ENCODE measurements at regions not wholly inside any gene's neighbourhood (a gene's known extent, or its start where the extent isn't known, plus 50 kb on each side); places are given as distances from the start of the nearest gene placed in this dataset.

GRCh38 chr3:153257673-153258351 lies 95.8 kb downstream of the RAP2B start:
- no peak overlapping the region for H3K4me3 ChIP-seq (ENCODE audit: control insufficient read depth in 2 of 3, extremely low read depth in 1 of 3, insufficient read depth in 2 of 3, low read depth in 1 of 3, low read length in 3 of 3)
- peak overlapping the region; percentile 30 for H2AFZ ChIP-seq (ENCODE audit: control insufficient read depth, low read length)
- no peaks in the 10 kb centered on the region for H3K79me2 ChIP-seq (ENCODE audit: control insufficient read depth, insufficient read depth, low read length)
- H3K27ac ChIP-seq (ENCODE audit: control insufficient read depth, insufficient read depth, low read length): no peak overlapping the region
- no peak for DNase-seq (ENCODE audit: low read depth, low spot score)
- no peak overlapping the region for H3K4me2 ChIP-seq (ENCODE audit: control insufficient read depth, extremely low read depth, insufficient read depth, low read depth, low read length)
- FAIRE-seq: peak; percentile 78
- H3K27me3 ChIP-seq (ENCODE audit: control insufficient read depth, extremely low read depth, insufficient read depth, low read length): no peaks in the 10 kb centered on the region
- no peaks in the 10 kb centered on the region for H3K9me3 ChIP-seq (ENCODE audit: control insufficient read depth, low read depth, low read length)
- TF ChIP-seq, protein P1, sequence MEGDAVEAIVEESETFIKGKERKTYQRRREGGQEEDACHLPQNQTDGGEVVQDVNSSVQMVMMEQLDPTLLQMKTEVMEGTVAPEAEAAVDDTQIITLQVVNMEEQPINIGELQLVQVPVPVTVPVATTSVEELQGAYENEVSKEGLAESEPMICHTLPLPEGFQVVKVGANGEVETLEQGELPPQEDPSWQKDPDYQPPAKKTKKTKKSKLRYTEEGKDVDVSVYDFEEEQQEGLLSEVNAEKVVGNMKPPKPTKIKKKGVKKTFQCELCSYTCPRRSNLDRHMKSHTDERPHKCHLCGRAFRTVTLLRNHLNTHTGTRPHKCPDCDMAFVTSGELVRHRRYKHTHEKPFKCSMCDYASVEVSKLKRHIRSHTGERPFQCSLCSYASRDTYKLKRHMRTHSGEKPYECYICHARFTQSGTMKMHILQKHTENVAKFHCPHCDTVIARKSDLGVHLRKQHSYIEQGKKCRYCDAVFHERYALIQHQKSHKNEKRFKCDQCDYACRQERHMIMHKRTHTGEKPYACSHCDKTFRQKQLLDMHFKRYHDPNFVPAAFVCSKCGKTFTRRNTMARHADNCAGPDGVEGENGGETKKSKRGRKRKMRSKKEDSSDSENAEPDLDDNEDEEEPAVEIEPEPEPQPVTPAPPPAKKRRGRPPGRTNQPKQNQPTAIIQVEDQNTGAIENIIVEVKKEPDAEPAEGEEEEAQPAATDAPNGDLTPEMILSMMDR (optimal IDR thresholded peaks at IDR 0.05 in 1 of 3, IDR thresholded peaks at IDR 0.05 in 1 of 3, conservative IDR thresholded peaks at IDR 0.05 in 1 of 3; ENCODE audit: extremely low read depth in 1 of 3, insufficient read depth in 2 of 3, low read length in 3 of 3): no peak
- no peak for TF ChIP-seq EZH2 (IDR thresholded peaks at IDR 0.05; ENCODE audit: low read length)
- no peaks in the 10 kb centered on the region for H3K36me3 ChIP-seq (ENCODE audit: control insufficient read depth in 2 of 2, extremely low read depth in 1 of 2, insufficient read depth in 2 of 2, low read length in 2 of 2)
- dilution Hi-C loops (cut with MboI; ENCODE audit: extremely low pct_ligation_motif_present, low sequenced_read_pairs): no loop called here
- no peaks in the 10 kb centered on the region for H3K9me1 ChIP-seq (ENCODE audit: control insufficient read depth, extremely low read depth, insufficient read depth, low read length)
- no peaks in the 10 kb centered on the region for H4K20me1 ChIP-seq (ENCODE audit: control insufficient read depth, extremely low read depth, insufficient read depth, low read length)
- peaks cover 25% of the 10 kb centered on the region for H3K4me1 ChIP-seq (ENCODE audit: control insufficient read depth, extremely low read depth, insufficient read depth, low read length)
- H3K9ac ChIP-seq (ENCODE audit: control insufficient read depth, extremely low read depth, insufficient read depth, low read length): no peak overlapping the region

GRCh38 chr3:153259956-153260355 lies 97.9 kb downstream of the RAP2B start:
- DNase-seq (ENCODE audit: low read depth, low spot score) (no peak), FAIRE-seq (peak; percentile 51)
- Histone ChIP-seq H2AFZ (ENCODE audit: control insufficient read depth, low read length) (no peak overlapping the region), H3K4me1 (ENCODE audit: control insufficient read depth, extremely low read depth, insufficient read depth, low read length) (peaks cover 18% of the 10 kb centered on the region), H3K4me3 (ENCODE audit: control insufficient read depth in 2 of 3, extremely low read depth in 1 of 3, insufficient read depth in 2 of 3, low read depth in 1 of 3, low read length in 3 of 3) (no peak overlapping the region), H3K27ac (ENCODE audit: control insufficient read depth, insufficient read depth, low read length) (no peak overlapping the region), H3K27me3 (ENCODE audit: control insufficient read depth, extremely low read depth, insufficient read depth, low read length) (no peaks in the 10 kb centered on the region), H3K79me2 (ENCODE audit: control insufficient read depth, insufficient read depth, low read length) (no peaks in the 10 kb centered on the region), H3K9me1 (ENCODE audit: control insufficient read depth, extremely low read depth, insufficient read depth, low read length) (no peaks in the 10 kb centered on the region), H3K4me2 (ENCODE audit: control insufficient read depth, extremely low read depth, insufficient read depth, low read depth, low read length) (no peak overlapping the region), H3K9me3 (ENCODE audit: control insufficient read depth, low read depth, low read length) (no peaks in the 10 kb centered on the region), H3K9ac (ENCODE audit: control insufficient read depth, extremely low read depth, insufficient read depth, low read length) (no peak overlapping the region), H3K36me3 (ENCODE audit: control insufficient read depth in 2 of 2, extremely low read depth in 1 of 2, insufficient read depth in 2 of 2, low read length in 2 of 2) (no peaks in the 10 kb centered on the region), H4K20me1 (ENCODE audit: control insufficient read depth, extremely low read depth, insufficient read depth, low read length) (no peaks in the 10 kb centered on the region)
- dilution Hi-C loops (cut with MboI; ENCODE audit: extremely low pct_ligation_motif_present, low sequenced_read_pairs): no loop called here
- TF ChIP-seq, protein P1 (optimal IDR thresholded peaks at IDR 0.05 in 1 of 3, IDR thresholded peaks at IDR 0.05 in 1 of 3, conservative IDR thresholded peaks at IDR 0.05 in 1 of 3; ENCODE audit: extremely low read depth in 1 of 3, insufficient read depth in 2 of 3, low read length in 3 of 3): no peak
- TF ChIP-seq EZH2 (IDR thresholded peaks at IDR 0.05; ENCODE audit: low read length): no peak
